Osteocyte (in vitro differentiated cells): ENCODE measurements at regions not wholly inside any gene's neighbourhood (a gene's known extent, or its start where the extent isn't known, plus 50 kb on each side); places are given as distances from the start of the nearest gene placed in this dataset.

Source experiments
- DNase-seq: peaks from one replicate; pipeline ENCODE4 v3.0.0; 2021; ENCODE audit warnings: mixed read lengths; ENCODE audit not compliant: unreplicated experiment; ENCODE audit errors: extremely low spot score
- H3K27ac Mint-ChIP-seq: one replicate; pipeline ENCODE4 v1.8.0; 2021; ENCODE audit warnings: mild to moderate bottlenecking, mixed read lengths; ENCODE audit not compliant: unreplicated experiment
- H3K27me3 Mint-ChIP-seq: one replicate; pipeline ENCODE4 v1.8.0; 2021; ENCODE audit warnings: mixed read lengths; ENCODE audit not compliant: unreplicated experiment
- H3K36me3 Mint-ChIP-seq: one replicate; pipeline ENCODE4 v1.8.0; 2021; ENCODE audit warnings: mixed read lengths; ENCODE audit not compliant: unreplicated experiment
- H3K4me1 Mint-ChIP-seq: one replicate; pipeline ENCODE4 v1.8.0; 2021; ENCODE audit warnings: mixed read lengths; ENCODE audit not compliant: unreplicated experiment
- H3K4me3 Mint-ChIP-seq: one replicate; pipeline ENCODE4 v1.8.0; 2021; ENCODE audit warnings: mild to moderate bottlenecking, moderate library complexity, mixed read lengths; ENCODE audit not compliant: unreplicated experiment
- H3K9me3 Mint-ChIP-seq: one replicate; pipeline ENCODE4 v1.8.0; 2021; ENCODE audit warnings: mixed read lengths; ENCODE audit not compliant: unreplicated experiment
- CTCF ChIP-seq: fragments of 200-600 bp; sonication (generic); IDR thresholded peaks from 2 replicates; pipeline ENCODE4 v1.5.0; 2021; ENCODE audit warnings: antibody characterized with exemption, mild to moderate bottlenecking, moderate library complexity

- Mint-ChIP-seq H3K27me3 (peaks cover 28% of the 10 kb centered on the region), H3K4me3 (no peak overlapping the region), H3K27ac (no peak overlapping the region), H3K36me3 (no peaks in the 10 kb centered on the region), H3K4me1 (peaks cover 1% of the 10 kb centered on the region), H3K9me3 (no peaks in the 10 kb centered on the region)
- TF ChIP-seq CTCF: no peak
- DNase-seq: no peak
These were observed 69.6 kb downstream of the RDH14 start for GRCh38 chr2:18490901-18491300.

GRCh38 chr2:18487106-18487913, 73.1 kb downstream of the RDH14 start:
- TF ChIP-seq CTCF: no peak
- H3K27me3 Mint-ChIP-seq: peaks cover 2% of the 10 kb centered on the region
- H3K9me3 Mint-ChIP-seq: no peaks in the 10 kb centered on the region
- no peak overlapping the region for H3K27ac Mint-ChIP-seq
- no peaks in the 10 kb centered on the region for H3K4me1 Mint-ChIP-seq
- no peaks in the 10 kb centered on the region for H3K36me3 Mint-ChIP-seq
- no peak overlapping the region for H3K4me3 Mint-ChIP-seq
- DNase-seq: no peak

- Mint-ChIP-seq H3K27ac (no peak overlapping the region), H3K27me3 (no peaks in the 10 kb centered on the region), H3K36me3 (no peaks in the 10 kb centered on the region), H3K4me3 (no peak overlapping the region), H3K4me1 (no peaks in the 10 kb centered on the region), H3K9me3 (no peaks in the 10 kb centered on the region)
- no peak for TF ChIP-seq CTCF
- DNase-seq: no peak
These were observed 75.8 kb downstream of the RDH14 start for GRCh38 chr2:18484625-18485024.

- no peak for DNase-seq
- Mint-ChIP-seq H3K27ac (no peak overlapping the region), H3K4me1 (no peaks in the 10 kb centered on the region), H3K4me3 (no peak overlapping the region), H3K27me3 (no peaks in the 10 kb centered on the region), H3K9me3 (no peaks in the 10 kb centered on the region), H3K36me3 (no peaks in the 10 kb centered on the region)
- no peak for TF ChIP-seq CTCF
These were observed 76.6 kb downstream of the RDH14 start for GRCh38 chr2:18483896-18484295.

GRCh38 chr2:18482666-18483065, 77.8 kb downstream of the RDH14 start:
- no peak overlapping the region for H3K27ac Mint-ChIP-seq
- no peak overlapping the region for H3K4me3 Mint-ChIP-seq
- TF ChIP-seq CTCF: no peak
- DNase-seq: no peak
- no peaks in the 10 kb centered on the region for H3K36me3 Mint-ChIP-seq
- H3K27me3 Mint-ChIP-seq: no peaks in the 10 kb centered on the region
- H3K4me1 Mint-ChIP-seq: no peaks in the 10 kb centered on the region
- H3K9me3 Mint-ChIP-seq: no peaks in the 10 kb centered on the region
